ENCODE measurements at regions not wholly inside any gene's neighbourhood (a gene's known extent, or its start where the extent isn't known, plus 50 kb on each side); places are given as distances from the start of the nearest gene placed in this dataset.

GRCh38 chr12:20126601-20127000 lies 241.7 kb upstream of the PDE3A start:
- Histone ChIP-seq H3K4me3 (ENCODE audit: low read depth in 1 of 5, low read length in 5 of 5) (no peak overlapping the region), H3K27ac (ENCODE audit: low read depth, low read length) (no peak overlapping the region), H3K36me3 (ENCODE audit: control insufficient read depth in 5 of 5, insufficient read depth in 5 of 5, low read length in 5 of 5) (no peaks in the 10 kb centered on the region), H3K4me1 (ENCODE audit: control insufficient read depth in 5 of 5, insufficient read depth in 5 of 5, low read length in 5 of 5) (peaks cover 0 to 11% (median 0%) of the 10 kb centered on the region in 5 donors), H3K27me3 (ENCODE audit: control insufficient read depth in 5 of 5, insufficient read depth in 4 of 5, low read length in 5 of 5) (no peaks in the 10 kb centered on the region), H3K9me3 (ENCODE audit: control insufficient read depth in 5 of 5, low read length in 5 of 5) (no peaks in the 10 kb centered on the region), H3K9ac (ENCODE audit: low read length in 5 of 5) (no peak overlapping the region)

GRCh38 chr12:20127413-20127812 lies 240.9 kb upstream of the PDE3A start:
- Histone ChIP-seq H3K27ac (ENCODE audit: low read depth, low read length) (no peak overlapping the region), H3K36me3 (ENCODE audit: control insufficient read depth in 5 of 5, insufficient read depth in 5 of 5, low read length in 5 of 5) (no peaks in the 10 kb centered on the region), H3K9ac (ENCODE audit: low read length in 5 of 5) (no peak overlapping the region), H3K27me3 (ENCODE audit: control insufficient read depth in 5 of 5, insufficient read depth in 4 of 5, low read length in 5 of 5) (no peaks in the 10 kb centered on the region), H3K4me1 (ENCODE audit: control insufficient read depth in 5 of 5, insufficient read depth in 5 of 5, low read length in 5 of 5) (peaks cover 0 to 11% (median 0%) of the 10 kb centered on the region in 5 donors), H3K4me3 (ENCODE audit: low read depth in 1 of 5, low read length in 5 of 5) (no peak overlapping the region), H3K9me3 (ENCODE audit: control insufficient read depth in 5 of 5, low read length in 5 of 5) (no peaks in the 10 kb centered on the region)

- Histone ChIP-seq H3K9me3 (ENCODE audit: control insufficient read depth in 5 of 5, low read length in 5 of 5) (no peaks in the 10 kb centered on the region), H3K4me3 (ENCODE audit: low read depth in 1 of 5, low read length in 5 of 5) (no peak overlapping the region), H3K36me3 (ENCODE audit: control insufficient read depth in 5 of 5, insufficient read depth in 5 of 5, low read length in 5 of 5) (no peaks in the 10 kb centered on the region), H3K4me1 (ENCODE audit: control insufficient read depth in 5 of 5, insufficient read depth in 5 of 5, low read length in 5 of 5) (peaks cover 0 to 10% (median 0%) of the 10 kb centered on the region in 5 donors), H3K9ac (ENCODE audit: low read length in 5 of 5) (no peak overlapping the region), H3K27me3 (ENCODE audit: control insufficient read depth in 5 of 5, insufficient read depth in 4 of 5, low read length in 5 of 5) (no peaks in the 10 kb centered on the region), H3K27ac (ENCODE audit: low read depth, low read length) (no peak overlapping the region)
Observed at GRCh38 chr12:20128928-20129327, 239.4 kb upstream of the PDE3A start.

- H3K27ac ChIP-seq (ENCODE audit: low read depth, low read length) = no peak overlapping the region
- no peak overlapping the region for H3K9ac ChIP-seq (ENCODE audit: low read length in 5 of 5)
- no peaks in the 10 kb centered on the region for H3K36me3 ChIP-seq (ENCODE audit: control insufficient read depth in 5 of 5, insufficient read depth in 5 of 5, low read length in 5 of 5)
- H3K4me1 ChIP-seq (ENCODE audit: control insufficient read depth in 5 of 5, insufficient read depth in 5 of 5, low read length in 5 of 5) = no peaks in the 10 kb centered on the region
- H3K27me3 ChIP-seq (ENCODE audit: control insufficient read depth in 5 of 5, insufficient read depth in 4 of 5, low read length in 5 of 5) = no peaks in the 10 kb centered on the region
- no peak overlapping the region for H3K4me3 ChIP-seq (ENCODE audit: low read depth in 1 of 5, low read length in 5 of 5)
- H3K9me3 ChIP-seq (ENCODE audit: control insufficient read depth in 5 of 5, low read length in 5 of 5) = no peaks in the 10 kb centered on the region
Observed at GRCh38 chr12:20132818-20133217, 235.5 kb upstream of the PDE3A start.

GRCh38 chr12:20134652-20135051 lies 233.7 kb upstream of the PDE3A start:
- no peak overlapping the region for H3K9ac ChIP-seq (ENCODE audit: low read length in 5 of 5)
- no peaks in the 10 kb centered on the region for H3K9me3 ChIP-seq (ENCODE audit: control insufficient read depth in 5 of 5, low read length in 5 of 5)
- no peak overlapping the region for H3K27ac ChIP-seq (ENCODE audit: low read depth, low read length)
- no peak overlapping the region for H3K4me3 ChIP-seq (ENCODE audit: low read depth in 1 of 5, low read length in 5 of 5)
- no peaks in the 10 kb centered on the region for H3K27me3 ChIP-seq (ENCODE audit: control insufficient read depth in 5 of 5, insufficient read depth in 4 of 5, low read length in 5 of 5)
- H3K36me3 ChIP-seq (ENCODE audit: control insufficient read depth in 5 of 5, insufficient read depth in 5 of 5, low read length in 5 of 5) = no peaks in the 10 kb centered on the region
- no peaks in the 10 kb centered on the region for H3K4me1 ChIP-seq (ENCODE audit: control insufficient read depth in 5 of 5, insufficient read depth in 5 of 5, low read length in 5 of 5)

GRCh38 chr12:20140751-20141150 lies 227.6 kb upstream of the PDE3A start:
- H3K4me3 ChIP-seq (ENCODE audit: low read depth in 1 of 5, low read length in 5 of 5) = no peak overlapping the region
- no peaks in the 10 kb centered on the region for H3K27me3 ChIP-seq (ENCODE audit: control insufficient read depth in 5 of 5, insufficient read depth in 4 of 5, low read length in 5 of 5)
- no peaks in the 10 kb centered on the region for H3K9me3 ChIP-seq (ENCODE audit: control insufficient read depth in 5 of 5, low read length in 5 of 5)
- H3K36me3 ChIP-seq (ENCODE audit: control insufficient read depth in 5 of 5, insufficient read depth in 5 of 5, low read length in 5 of 5) = no peaks in the 10 kb centered on the region
- no peak overlapping the region for H3K27ac ChIP-seq (ENCODE audit: low read depth, low read length)
- no peak overlapping the region for H3K9ac ChIP-seq (ENCODE audit: low read length in 5 of 5)
- no peaks in the 10 kb centered on the region for H3K4me1 ChIP-seq (ENCODE audit: control insufficient read depth in 5 of 5, insufficient read depth in 5 of 5, low read length in 5 of 5)

GRCh38 chr12:20142316-20142715 lies 226.0 kb upstream of the PDE3A start:
- H3K36me3 ChIP-seq (ENCODE audit: control insufficient read depth in 5 of 5, insufficient read depth in 5 of 5, low read length in 5 of 5) = no peaks in the 10 kb centered on the region
- H3K4me3 ChIP-seq (ENCODE audit: low read depth in 1 of 5, low read length in 5 of 5) = no peak overlapping the region
- H3K9me3 ChIP-seq (ENCODE audit: control insufficient read depth in 5 of 5, low read length in 5 of 5) = no peaks in the 10 kb centered on the region
- no peaks in the 10 kb centered on the region for H3K27me3 ChIP-seq (ENCODE audit: control insufficient read depth in 5 of 5, insufficient read depth in 4 of 5, low read length in 5 of 5)
- H3K4me1 ChIP-seq (ENCODE audit: control insufficient read depth in 5 of 5, insufficient read depth in 5 of 5, low read length in 5 of 5) = no peaks in the 10 kb centered on the region
- H3K9ac ChIP-seq (ENCODE audit: low read length in 5 of 5) = no peak overlapping the region
- no peak overlapping the region for H3K27ac ChIP-seq (ENCODE audit: low read depth, low read length)

- Histone ChIP-seq H3K27me3 (ENCODE audit: control insufficient read depth in 5 of 5, insufficient read depth in 4 of 5, low read length in 5 of 5) (no peaks in the 10 kb centered on the region), H3K4me1 (ENCODE audit: control insufficient read depth in 5 of 5, insufficient read depth in 5 of 5, low read length in 5 of 5) (no peaks in the 10 kb centered on the region), H3K4me3 (ENCODE audit: low read depth in 1 of 5, low read length in 5 of 5) (no peak overlapping the region), H3K9ac (ENCODE audit: low read length in 5 of 5) (no peak overlapping the region), H3K9me3 (ENCODE audit: control insufficient read depth in 5 of 5, low read length in 5 of 5) (no peaks in the 10 kb centered on the region), H3K36me3 (ENCODE audit: control insufficient read depth in 5 of 5, insufficient read depth in 5 of 5, low read length in 5 of 5) (no peaks in the 10 kb centered on the region), H3K27ac (ENCODE audit: low read depth, low read length) (no peak overlapping the region)
Observed at GRCh38 chr12:20142956-20143355, 225.4 kb upstream of the PDE3A start.

- no peaks in the 10 kb centered on the region for H3K36me3 ChIP-seq (ENCODE audit: control insufficient read depth in 5 of 5, insufficient read depth in 5 of 5, low read length in 5 of 5)
- H3K27ac ChIP-seq (ENCODE audit: low read depth, low read length) = no peak overlapping the region
- no peak overlapping the region for H3K4me3 ChIP-seq (ENCODE audit: low read depth in 1 of 5, low read length in 5 of 5)
Observed at GRCh38 chr12:20144341-20144740, 224.0 kb upstream of the PDE3A start.

GRCh38 chr12:20148241-20148640 lies 220.1 kb upstream of the PDE3A start:
- Histone ChIP-seq H3K27me3 (ENCODE audit: control insufficient read depth in 5 of 5, insufficient read depth in 4 of 5, low read length in 5 of 5) (no peaks in the 10 kb centered on the region), H3K27ac (ENCODE audit: low read depth, low read length) (no peak overlapping the region), H3K4me1 (ENCODE audit: control insufficient read depth in 5 of 5, insufficient read depth in 5 of 5, low read length in 5 of 5) (no peaks in the 10 kb centered on the region), H3K36me3 (ENCODE audit: control insufficient read depth in 5 of 5, insufficient read depth in 5 of 5, low read length in 5 of 5) (no peaks in the 10 kb centered on the region), H3K9ac (ENCODE audit: low read length in 5 of 5) (no peak overlapping the region), H3K9me3 (ENCODE audit: control insufficient read depth in 5 of 5, low read length in 5 of 5) (no peaks in the 10 kb centered on the region), H3K4me3 (ENCODE audit: low read depth in 1 of 5, low read length in 5 of 5) (no peak overlapping the region)

More at GRCh38 chr12:20144341-20144740, 224.0 kb upstream of the PDE3A start:
- Histone ChIP-seq H3K4me1 (ENCODE audit: control insufficient read depth in 5 of 5, insufficient read depth in 5 of 5, low read length in 5 of 5) (no peaks in the 10 kb centered on the region), H3K9me3 (ENCODE audit: control insufficient read depth in 5 of 5, low read length in 5 of 5) (no peaks in the 10 kb centered on the region), H3K9ac (ENCODE audit: low read length in 5 of 5) (no peak overlapping the region), H3K27me3 (ENCODE audit: control insufficient read depth in 5 of 5, insufficient read depth in 4 of 5, low read length in 5 of 5) (no peaks in the 10 kb centered on the region)

GRCh38 chr12:20150835-20151422 lies 217.4 kb upstream of the PDE3A start:
- H3K36me3 ChIP-seq (ENCODE audit: control insufficient read depth in 5 of 5, insufficient read depth in 5 of 5, low read length in 5 of 5) = no peaks in the 10 kb centered on the region
- H3K27ac ChIP-seq (ENCODE audit: low read depth, low read length) = no peak overlapping the region
- no peaks in the 10 kb centered on the region for H3K4me1 ChIP-seq (ENCODE audit: control insufficient read depth in 5 of 5, insufficient read depth in 5 of 5, low read length in 5 of 5)

More at GRCh38 chr12:20150835-20151422, 217.4 kb upstream of the PDE3A start:
- H3K4me3 ChIP-seq (ENCODE audit: low read depth in 1 of 5, low read length in 5 of 5) = no peak overlapping the region
- H3K9me3 ChIP-seq (ENCODE audit: control insufficient read depth in 5 of 5, low read length in 5 of 5) = no peaks in the 10 kb centered on the region
- no peak overlapping the region for H3K9ac ChIP-seq (ENCODE audit: low read length in 5 of 5)
- H3K27me3 ChIP-seq (ENCODE audit: control insufficient read depth in 5 of 5, insufficient read depth in 4 of 5, low read length in 5 of 5) = no peaks in the 10 kb centered on the region

Measured in subcutaneous abdominal adipose tissue (tissue), 5 donors.